HepG2 (cell line): ENCODE measurements at regions not wholly inside any gene's neighbourhood (a gene's known extent, or its start where the extent isn't known, plus 50 kb on each side); places are given as distances from the start of the nearest gene placed in this dataset.

Source experiments
- ATAC-seq: fragments of 200-7000 bp; cut with Tn5 transposase; 3 replicates; pipeline ENCODE4 v1.9.1; 2020; ENCODE audit warnings: mild to moderate bottlenecking, moderate library complexity
- BruUV-seq: library from RNA; stranded (reverse); fragments of 400-500 nt; replicated peaks from 2 replicates; lab custom pipeline; 2021; lab: Mats Ljungman, UMichigan
- CTCF ChIA-PET: fragments of 300-600 bp; formaldehyde crosslinking; extraction: SDS; loops from one replicate; lab custom pipeline; 2021; ENCODE audit warnings: low total read pairs, inconsistent platforms, low intra/inter-chr PET ratio; lab: Yijun Ruan, JAX
- POLR2A ChIA-PET: fragments of 350-600 bp; sonication (Branson Sonifier 250); formaldehyde crosslinking; loops from one replicate; lab custom pipeline; 2020; ENCODE audit warnings: antibody characterized with exemption, inconsistent platforms; lab: Yijun Ruan, JAX
- DNase-seq: peaks from one replicate; pipeline ENCODE4 v3.0.0-alpha.2; 2015; ENCODE audit warnings: low spot score
- FAIRE-seq: peaks from 3 replicates; lab custom pipeline; 2011; peaks lifted over from hg19 to GRCh38; lab: Jason Lieb, UNC
- H2AFZ ChIP-seq: one replicate; pipeline ENCODE4 v1.6.1; 2011; ENCODE audit warnings: low read length, inconsistent platforms
- H3K27ac ChIP-seq: fragments of 300-600 bp; 3 replicates; pipeline ENCODE4 v1.8.0; 2011; ENCODE audit warnings: mixed run types, mild to moderate bottlenecking, mixed read lengths, low read length, inconsistent platforms; ENCODE audit not compliant: insufficient read depth; ENCODE audit errors: extremely low read length
- H3K27me3 ChIP-seq, 2 experiments: fragments of 200-600 bp in 1 of 2; 2 replicates in 1 of 2; 3 replicates in 1 of 2; pipeline versions ENCODE4 v1.6.0 to v1.8.0; 2011; ENCODE audit warnings: low read length in 2 of 2, mild to moderate bottlenecking in 2 of 2, moderate library complexity in 2 of 2, inconsistent platforms in 1 of 2; ENCODE audit not compliant: insufficient read depth in 2 of 2, control insufficient read depth in 1 of 2
- H3K36me3 ChIP-seq, 2 experiments: fragments of 200-600 bp in 1 of 2; replicated peaks in 1 of 2; 2 replicates in 1 of 2; 3 replicates in 1 of 2; pipeline versions ENCODE4 v1.5.1 to v1.8.0; 2011; ENCODE audit warnings: low read length in 2 of 2, inconsistent platforms in 1 of 2; ENCODE audit not compliant: insufficient read depth in 2 of 2, control insufficient read depth in 1 of 2
- H3K4me1 ChIP-seq: 2 replicates; pipeline ENCODE4 v1.5.1; 2012; ENCODE audit warnings: low read length, inconsistent platforms; ENCODE audit not compliant: insufficient read depth
- H3K4me2 ChIP-seq: 2 replicates; pipeline ENCODE4 v1.6.0; 2011; ENCODE audit warnings: low read depth, low read length, inconsistent platforms
- H3K4me3 ChIP-seq, 3 experiments: fragments of 200-600 bp in 1 of 3; sonication (generic), shearing (Covaris generic) in 1 of 3; replicated peaks in 1 of 3; 2 replicates each; pipeline ENCODE4 v1.5.1; 2011 to 2016; ENCODE audit warnings: low read length in 3 of 3, inconsistent platforms in 2 of 3, low read depth in 2 of 3, mild to moderate bottlenecking in 2 of 3, control low read depth in 1 of 3, mixed read lengths in 1 of 3; ENCODE audit not compliant: insufficient read depth in 1 of 3
- H3K79me2 ChIP-seq: one replicate; pipeline ENCODE4 v1.6.1; 2011; ENCODE audit warnings: low read length, inconsistent platforms; ENCODE audit not compliant: insufficient read depth
- H3K9ac ChIP-seq: 2 replicates; pipeline ENCODE4 v1.6.0; 2011; ENCODE audit warnings: mild to moderate bottlenecking, low read depth, low read length, inconsistent platforms; ENCODE audit not compliant: insufficient read depth
- H3K9me3 ChIP-seq: 2 replicates; pipeline ENCODE4 v1.5.1; 2012; ENCODE audit warnings: mild to moderate bottlenecking, low read length
- H4K20me1 ChIP-seq: 2 replicates; pipeline ENCODE4 v1.6.0; 2011; ENCODE audit warnings: inconsistent platforms, mild to moderate bottlenecking, low read length, moderate library complexity; ENCODE audit not compliant: insufficient read depth
- BHLHE40 ChIP-seq: IDR thresholded peaks from 2 replicates; pipeline ENCODE4 v1.6.1; 2011; ENCODE audit warnings: low read length, improper control_type of control experiment
- CEBPB ChIP-seq: IDR thresholded peaks from 2 replicates; pipeline ENCODE4 v1.6.1; 2011; ENCODE audit warnings: low read depth, low read length, improper control_type of control experiment, borderline replicate concordance
- FOXA1 ChIP-seq, 2 experiments: fragments of 450-650 bp in 1 of 2; sonication (generic) in 1 of 2; formaldehyde crosslinking in 1 of 2; IDR thresholded peaks; 2 replicates each; pipeline versions ENCODE4 v1.4.0 to v1.6.1; 2016 to 2020; ENCODE audit warnings: missing genetic modification reagents in 1 of 2
- GTF3A ChIP-seq: sonication (generic); formaldehyde crosslinking; conservative IDR thresholded peaks from 2 replicates; pipeline ENCODE4 v1.4.0; 2020; ENCODE audit warnings: mild to moderate bottlenecking, missing genetic modification reagents
- MED1 ChIP-seq: sonication (generic); formaldehyde crosslinking; IDR thresholded peaks from 2 replicates; pipeline ENCODE4 v1.4.0; 2020; ENCODE audit warnings: missing genetic modification reagents
- MXI1 ChIP-seq: IDR thresholded peaks from 3 replicates; pipeline ENCODE4 v1.6.1; 2012; ENCODE audit warnings: low read depth, low read length, inconsistent platforms, borderline replicate concordance
- PTBP1 ChIP-seq: fragments of 200-400 bp; formaldehyde crosslinking; IDR thresholded peaks from 2 replicates; pipeline ENCODE4 v1.6.1; 2018; ENCODE audit warnings: low read length, low read depth; ENCODE audit not compliant: poor library complexity, severe bottlenecking
- TCF7L2 ChIP-seq: IDR thresholded peaks from 2 replicates; pipeline ENCODE4 v1.6.1; 2011; ENCODE audit warnings: mild to moderate bottlenecking, low read depth, low read length, moderate library complexity
- TFAP4 ChIP-seq: sonication (generic); IDR thresholded peaks from 2 replicates; pipeline ENCODE4 v1.6.1; 2016; ENCODE audit warnings: low read depth, borderline replicate concordance
- ZIK1 ChIP-seq: sonication (generic); formaldehyde crosslinking; IDR thresholded peaks from 2 replicates; pipeline ENCODE4 v1.5.0; 2020; ENCODE audit warnings: mild to moderate bottlenecking, low read depth, missing genetic modification reagents, borderline replicate concordance
- ZNF101 ChIP-seq: sonication (generic); formaldehyde crosslinking; IDR thresholded peaks from 2 replicates; pipeline ENCODE4 v1.4.0; 2020; ENCODE audit warnings: mild to moderate bottlenecking, low read depth, missing genetic modification reagents, borderline replicate concordance
- ZNF335 ChIP-seq: sonication (generic); formaldehyde crosslinking; IDR thresholded peaks from 2 replicates; pipeline ENCODE4 v1.4.0; 2020; ENCODE audit warnings: missing genetic modification reagents
- ZNF44 ChIP-seq: sonication (generic); formaldehyde crosslinking; IDR thresholded peaks from 2 replicates; pipeline ENCODE4 v1.5.1; 2020; ENCODE audit warnings: mild to moderate bottlenecking, missing genetic modification reagents
- ZNF547 ChIP-seq: sonication (generic); formaldehyde crosslinking; IDR thresholded peaks from 2 replicates; pipeline ENCODE4 v1.5.1; 2020; ENCODE audit warnings: mild to moderate bottlenecking, missing genetic modification reagents
- WGBS: methylation state at CpG from one replicate; pipeline ENCODE4 v1.1.6; 2017; ENCODE audit warnings: low lambda C conversion rate; 5-methylcytosine and 5-hydroxymethylcytosine counted together
- in situ Hi-C: cut with HindIII; loops from 2 replicates; pipeline ENCODE4 v1.10.0; 2017; ENCODE audit warnings: low pct_unique_long_range_greater_than_20kb; ENCODE audit not compliant: extremely low pct_ligation_motif_present
- intact Hi-C: fragments of 100-400 bp; cut with micrococcal nuclease; formaldehyde crosslinking; loops from one replicate; pipeline ENCODE4 v1.10.0; 2022; ENCODE audit not compliant: unreplicated experiment
- TF ChIP-seq, protein P1 (sequence below): sonication (generic); formaldehyde crosslinking; IDR thresholded peaks from 2 replicates; pipeline ENCODE4 v1.4.0; 2020; ENCODE audit warnings: missing genetic modification reagents, borderline replicate concordance
- TF ChIP-seq, protein P2 (sequence below): sonication (generic); formaldehyde crosslinking; IDR thresholded peaks from 2 replicates; pipeline ENCODE4 v1.4.0; 2020; ENCODE audit warnings: missing genetic modification reagents; ENCODE audit errors: not compliant biosample characterization
- TF ChIP-seq, protein P3 (sequence below): sonication (generic); formaldehyde crosslinking; IDR thresholded peaks from 2 replicates; pipeline ENCODE4 v1.5.1; 2020; ENCODE audit warnings: mild to moderate bottlenecking, moderate library complexity, missing genetic modification reagents

- TF ChIP-seq, protein P1, sequence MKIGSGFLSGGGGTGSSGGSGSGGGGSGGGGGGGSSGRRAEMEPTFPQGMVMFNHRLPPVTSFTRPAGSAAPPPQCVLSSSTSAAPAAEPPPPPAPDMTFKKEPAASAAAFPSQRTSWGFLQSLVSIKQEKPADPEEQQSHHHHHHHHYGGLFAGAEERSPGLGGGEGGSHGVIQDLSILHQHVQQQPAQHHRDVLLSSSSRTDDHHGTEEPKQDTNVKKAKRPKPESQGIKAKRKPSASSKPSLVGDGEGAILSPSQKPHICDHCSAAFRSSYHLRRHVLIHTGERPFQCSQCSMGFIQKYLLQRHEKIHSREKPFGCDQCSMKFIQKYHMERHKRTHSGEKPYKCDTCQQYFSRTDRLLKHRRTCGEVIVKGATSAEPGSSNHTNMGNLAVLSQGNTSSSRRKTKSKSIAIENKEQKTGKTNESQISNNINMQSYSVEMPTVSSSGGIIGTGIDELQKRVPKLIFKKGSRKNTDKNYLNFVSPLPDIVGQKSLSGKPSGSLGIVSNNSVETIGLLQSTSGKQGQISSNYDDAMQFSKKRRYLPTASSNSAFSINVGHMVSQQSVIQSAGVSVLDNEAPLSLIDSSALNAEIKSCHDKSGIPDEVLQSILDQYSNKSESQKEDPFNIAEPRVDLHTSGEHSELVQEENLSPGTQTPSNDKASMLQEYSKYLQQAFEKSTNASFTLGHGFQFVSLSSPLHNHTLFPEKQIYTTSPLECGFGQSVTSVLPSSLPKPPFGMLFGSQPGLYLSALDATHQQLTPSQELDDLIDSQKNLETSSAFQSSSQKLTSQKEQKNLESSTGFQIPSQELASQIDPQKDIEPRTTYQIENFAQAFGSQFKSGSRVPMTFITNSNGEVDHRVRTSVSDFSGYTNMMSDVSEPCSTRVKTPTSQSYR (CRISPR knock-in tag), result no peak
- TF ChIP-seq TCF7L2 (no peak), TFAP4 (no peak), ZNF44 (no peak)
- TF ChIP-seq, protein P2, sequence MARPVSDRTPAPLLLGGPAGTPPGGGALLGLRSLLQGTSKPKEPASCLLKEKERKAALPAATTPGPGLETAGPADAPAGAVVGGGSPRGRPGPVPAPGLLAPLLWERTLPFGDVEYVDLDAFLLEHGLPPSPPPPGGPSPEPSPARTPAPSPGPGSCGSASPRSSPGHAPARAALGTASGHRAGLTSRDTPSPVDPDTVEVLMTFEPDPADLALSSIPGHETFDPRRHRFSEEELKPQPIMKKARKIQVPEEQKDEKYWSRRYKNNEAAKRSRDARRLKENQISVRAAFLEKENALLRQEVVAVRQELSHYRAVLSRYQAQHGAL (CRISPR knock-in tag), result no peak
Observed at GRCh38 chr19:30978639-30979038, 370.6 kb downstream of the TSHZ3 start (continued).

- intact Hi-C loops (no loop called here), in situ Hi-C loops (no loop called here)
- no peak for ATAC-seq
- Histone ChIP-seq H3K9me3 (peaks cover 81% of the 10 kb centered on the region), H3K27me3 (no peaks in the 10 kb centered on the region; a peak in 1 of 5 replicates), H3K4me2 (no peak overlapping the region), H3K4me1 (no peaks in the 10 kb centered on the region), H4K20me1 (no peaks in the 10 kb centered on the region), H3K79me2 (no peaks in the 10 kb centered on the region), H3K4me3 (no peak overlapping the region), H3K36me3 (no peaks in the 10 kb centered on the region), H3K9ac (no peak overlapping the region), H2AFZ (no peak overlapping the region), H3K27ac (no peak overlapping the region)
- ChIA-PET CTCF (no interaction called here), POLR2A (no interaction called here)
- no TSS peak for BruUV-seq
- WGBS, result 100% methylated on average over 2 of the region's 2 CpGs
- no peak for DNase-seq
- FAIRE-seq, result no peak
- TF ChIP-seq PTBP1 (no peak), TFAP4 (no peak), FOXA1 (IDR thresholded peaks at IDR 0.05) (no peak), FOXA1 (CRISPR knock-in tag; IDR thresholded peaks at IDR 0.05) (no peak), MED1 (no peak), ZNF101 (CRISPR knock-in tag) (no peak), BHLHE40 (no peak), ZNF547 (no peak), CEBPB (no peak), GTF3A (CRISPR knock-in tag) (no peak), MXI1 (no peak), ZNF335 (CRISPR knock-in tag) (no peak), ZIK1 (CRISPR knock-in tag) (no peak)
- TF ChIP-seq, protein P3, sequence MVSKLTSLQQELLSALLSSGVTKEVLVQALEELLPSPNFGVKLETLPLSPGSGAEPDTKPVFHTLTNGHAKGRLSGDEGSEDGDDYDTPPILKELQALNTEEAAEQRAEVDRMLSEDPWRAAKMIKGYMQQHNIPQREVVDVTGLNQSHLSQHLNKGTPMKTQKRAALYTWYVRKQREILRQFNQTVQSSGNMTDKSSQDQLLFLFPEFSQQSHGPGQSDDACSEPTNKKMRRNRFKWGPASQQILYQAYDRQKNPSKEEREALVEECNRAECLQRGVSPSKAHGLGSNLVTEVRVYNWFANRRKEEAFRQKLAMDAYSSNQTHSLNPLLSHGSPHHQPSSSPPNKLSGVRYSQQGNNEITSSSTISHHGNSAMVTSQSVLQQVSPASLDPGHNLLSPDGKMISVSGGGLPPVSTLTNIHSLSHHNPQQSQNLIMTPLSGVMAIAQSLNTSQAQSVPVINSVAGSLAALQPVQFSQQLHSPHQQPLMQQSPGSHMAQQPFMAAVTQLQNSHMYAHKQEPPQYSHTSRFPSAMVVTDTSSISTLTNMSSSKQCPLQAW (CRISPR knock-in tag), result no peak
Observed at GRCh38 chr19:30969591-30969990, 379.6 kb downstream of the TSHZ3 start.
